Loucy (cell line): ENCODE measurements at regions not wholly inside any gene's neighbourhood (a gene's known extent, or its start where the extent isn't known, plus 50 kb on each side); places are given as distances from the start of the nearest gene placed in this dataset.

Experiments used
- H2AFZ ChIP-seq: fragments of 200-600 bp; sonication (generic); 2 replicates; pipeline ENCODE4 v1.6.0; 2016; ENCODE audit warnings: antibody characterized with exemption, mild to moderate bottlenecking, low read length, moderate library complexity
- H3F3A ChIP-seq: fragments of 200-600 bp; 2 replicates; pipeline ENCODE4 v1.6.0; 2016; ENCODE audit warnings: antibody characterized with exemption, low read depth, mild to moderate bottlenecking
- H3K27me3 ChIP-seq: fragments of 200-600 bp; sonication (generic); 2 replicates; pipeline ENCODE4 v1.6.1; 2014; ENCODE audit warnings: low read length, mild to moderate bottlenecking; ENCODE audit not compliant: insufficient read depth, poor library complexity, severe bottlenecking
- H3K36me3 ChIP-seq: fragments of 200-600 bp; sonication (generic); 2 replicates; pipeline ENCODE4 v1.6.1; 2016; ENCODE audit warnings: low read length; ENCODE audit not compliant: insufficient read depth
- H3K4me1 ChIP-seq: fragments of 200-600 bp; sonication (generic); 2 replicates; pipeline ENCODE4 v1.5.1; 2014; ENCODE audit warnings: low read length, mild to moderate bottlenecking; ENCODE audit not compliant: insufficient read depth, poor library complexity, severe bottlenecking
- H3K4me2 ChIP-seq: fragments of 200-600 bp; sonication (generic); 2 replicates; pipeline ENCODE4 v1.6.0; 2014; ENCODE audit warnings: antibody characterized with exemption, low read length, low read depth, mild to moderate bottlenecking; ENCODE audit not compliant: poor library complexity, severe bottlenecking
- H3K4me3 ChIP-seq: fragments of 200-600 bp; sonication (generic); 2 replicates; pipeline ENCODE4 v1.5.1; 2014; ENCODE audit warnings: low read length, mild to moderate bottlenecking, mixed read lengths; ENCODE audit not compliant: poor library complexity, severe bottlenecking
- H3K79me2 ChIP-seq: fragments of 200-600 bp; sonication (generic); 2 replicates; pipeline ENCODE4 v1.6.1; 2014; ENCODE audit warnings: low read length; ENCODE audit not compliant: insufficient read depth
- H3K9ac ChIP-seq: fragments of 200-600 bp; sonication (generic); 2 replicates; pipeline ENCODE4 v1.6.0; 2014; ENCODE audit warnings: mild to moderate bottlenecking, low read depth, low read length, moderate library complexity; ENCODE audit not compliant: poor library complexity, severe bottlenecking
- H3K9me2 ChIP-seq: fragments of 200-600 bp; sonication (generic); replicated peaks from 2 replicates; pipeline ENCODE4 v1.6.1; 2016; ENCODE audit warnings: low read depth, low read length, mixed read lengths
- H3K9me3 ChIP-seq: fragments of 200-600 bp; sonication (generic); 2 replicates; pipeline ENCODE4 v1.6.1; 2014; ENCODE audit warnings: mild to moderate bottlenecking, antibody characterized with exemption, low read length, low read depth; ENCODE audit not compliant: insufficient read depth
- H4K20me1 ChIP-seq: fragments of 200-600 bp; sonication (generic); 2 replicates; pipeline ENCODE4 v1.6.0; 2014; ENCODE audit warnings: antibody characterized with exemption, low read length, mild to moderate bottlenecking; ENCODE audit not compliant: insufficient read depth, poor library complexity, severe bottlenecking
- CTCF ChIP-seq: fragments of 200-600 bp; sonication (generic); conservative IDR thresholded peaks from 2 replicates; pipeline ENCODE4 v1.5.1; 2014; ENCODE audit warnings: mild to moderate bottlenecking, antibody characterized with exemption, low read length
- EZH2phosphoT487 ChIP-seq: fragments of 200-600 bp; IDR thresholded peaks from 2 replicates; pipeline ENCODE4 v1.6.1; 2018; ENCODE audit warnings: antibody characterized with exemption, mild to moderate bottlenecking, moderate library complexity, borderline replicate concordance

GRCh38 chr9:90064248-90064647, 459.4 kb downstream of the GADD45G start:
- Histone ChIP-seq H2AFZ (no peak overlapping the region), H3K9me2 (no peaks in the 10 kb centered on the region), H3K27me3 (no peaks in the 10 kb centered on the region), H3K4me3 (no peak overlapping the region), H3K4me2 (no peak overlapping the region), H3K9ac (no peak overlapping the region), H3K79me2 (no peaks in the 10 kb centered on the region), H4K20me1 (no peaks in the 10 kb centered on the region), H3F3A (no peaks in the 10 kb centered on the region), H3K36me3 (no peaks in the 10 kb centered on the region), H3K4me1 (no peaks in the 10 kb centered on the region), H3K9me3 (no peaks in the 10 kb centered on the region)
- TF ChIP-seq EZH2phosphoT487 (no peak), CTCF (no peak)

GRCh38 chr9:90064971-90065370, 460.2 kb downstream of the GADD45G start:
- Histone ChIP-seq H2AFZ (no peak overlapping the region), H3K9me3 (no peaks in the 10 kb centered on the region), H3K79me2 (no peaks in the 10 kb centered on the region), H3K4me1 (no peaks in the 10 kb centered on the region), H3K36me3 (no peaks in the 10 kb centered on the region), H3K9ac (no peak overlapping the region), H3K4me2 (no peak overlapping the region), H3K4me3 (no peak overlapping the region), H3K27me3 (no peaks in the 10 kb centered on the region), H3F3A (no peaks in the 10 kb centered on the region), H4K20me1 (no peaks in the 10 kb centered on the region), H3K9me2 (no peaks in the 10 kb centered on the region)
- TF ChIP-seq EZH2phosphoT487, result no peak
- no peak for TF ChIP-seq CTCF

GRCh38 chr9:90065851-90066250, 461.0 kb downstream of the GADD45G start:
- Histone ChIP-seq H3K36me3 (no peaks in the 10 kb centered on the region), H3K4me1 (no peaks in the 10 kb centered on the region), H3F3A (no peaks in the 10 kb centered on the region), H3K4me2 (no peak overlapping the region), H3K27me3 (no peaks in the 10 kb centered on the region), H3K79me2 (no peaks in the 10 kb centered on the region), H3K9me3 (no peaks in the 10 kb centered on the region), H3K9ac (no peak overlapping the region), H4K20me1 (no peaks in the 10 kb centered on the region), H3K4me3 (no peak overlapping the region), H2AFZ (no peak overlapping the region), H3K9me2 (no peaks in the 10 kb centered on the region)
- TF ChIP-seq EZH2phosphoT487 (no peak), CTCF (no peak)
